ENCODE measurements at regions not wholly inside any gene's neighbourhood (a gene's known extent, or its start where the extent isn't known, plus 50 kb on each side); places are given as distances from the start of the nearest gene placed in this dataset.

DNA sequence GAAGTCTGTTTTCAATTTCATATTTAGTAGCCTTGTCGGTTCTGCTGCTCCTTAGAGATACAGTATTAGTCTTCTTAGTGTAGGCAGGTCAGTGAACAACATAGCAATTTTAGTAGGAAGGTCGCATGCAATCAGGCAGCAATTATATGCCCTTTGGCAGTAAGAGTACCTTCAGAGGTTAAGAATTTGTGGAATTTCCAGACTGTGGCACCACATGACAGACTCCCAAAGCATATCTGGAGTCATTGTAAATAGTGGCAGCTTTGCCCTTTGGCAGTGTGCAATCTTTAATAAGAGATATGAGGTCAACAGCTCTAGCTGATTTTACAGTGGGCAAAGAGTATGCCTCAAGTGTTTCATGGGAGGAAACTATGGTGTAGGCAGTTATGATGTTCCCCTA lies 1532.5 kb upstream of the CADM2 start:
- TF ChIP-seq, protein P1, sequence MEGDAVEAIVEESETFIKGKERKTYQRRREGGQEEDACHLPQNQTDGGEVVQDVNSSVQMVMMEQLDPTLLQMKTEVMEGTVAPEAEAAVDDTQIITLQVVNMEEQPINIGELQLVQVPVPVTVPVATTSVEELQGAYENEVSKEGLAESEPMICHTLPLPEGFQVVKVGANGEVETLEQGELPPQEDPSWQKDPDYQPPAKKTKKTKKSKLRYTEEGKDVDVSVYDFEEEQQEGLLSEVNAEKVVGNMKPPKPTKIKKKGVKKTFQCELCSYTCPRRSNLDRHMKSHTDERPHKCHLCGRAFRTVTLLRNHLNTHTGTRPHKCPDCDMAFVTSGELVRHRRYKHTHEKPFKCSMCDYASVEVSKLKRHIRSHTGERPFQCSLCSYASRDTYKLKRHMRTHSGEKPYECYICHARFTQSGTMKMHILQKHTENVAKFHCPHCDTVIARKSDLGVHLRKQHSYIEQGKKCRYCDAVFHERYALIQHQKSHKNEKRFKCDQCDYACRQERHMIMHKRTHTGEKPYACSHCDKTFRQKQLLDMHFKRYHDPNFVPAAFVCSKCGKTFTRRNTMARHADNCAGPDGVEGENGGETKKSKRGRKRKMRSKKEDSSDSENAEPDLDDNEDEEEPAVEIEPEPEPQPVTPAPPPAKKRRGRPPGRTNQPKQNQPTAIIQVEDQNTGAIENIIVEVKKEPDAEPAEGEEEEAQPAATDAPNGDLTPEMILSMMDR (IDR thresholded peaks at IDR 0.05): no peak
- no peak for TF ChIP-seq POLR2AphosphoS5 (IDR thresholded peaks at IDR 0.05)
- no peak for TF ChIP-seq POLR2A (IDR thresholded peaks at IDR 0.05)

Measured in suprapubic skin (tissue), 4 donors.